ENCODE measurements at regions not wholly inside any gene's neighbourhood (a gene's known extent, or its start where the extent isn't known, plus 50 kb on each side); places are given as distances from the start of the nearest gene placed in this dataset.

DNA sequence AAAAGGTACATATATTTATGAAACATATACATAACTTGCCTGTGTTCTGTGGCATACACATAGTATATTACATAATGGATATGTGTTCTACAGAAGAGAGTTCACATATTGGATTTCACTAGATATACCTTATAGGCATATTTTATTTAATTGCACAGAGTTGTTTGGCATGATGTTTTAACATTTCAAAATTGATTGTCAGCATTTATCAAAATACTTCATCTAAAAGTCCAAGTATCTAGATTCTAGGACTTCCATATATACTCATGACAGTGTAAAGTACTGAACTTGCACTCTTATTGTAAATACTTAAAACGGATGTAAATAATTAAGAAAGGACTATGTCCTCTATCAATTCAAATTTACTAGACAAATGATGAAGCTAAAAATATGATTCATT, 995.3 kb upstream of the LRRTM1 start:
- H3K27ac ChIP-seq (ENCODE audit: low read depth, low read length): no peak overlapping the region
- H3K4me3 ChIP-seq (ENCODE audit: low read length): no peak overlapping the region
- H3K9me2 ChIP-seq (replicated peaks; ENCODE audit: control insufficient read depth, low read length): no peaks in the 10 kb centered on the region
- H4K20me1 ChIP-seq (ENCODE audit: control insufficient read depth, insufficient read depth, low read depth, low read length): no peaks in the 10 kb centered on the region
- no peaks in the 10 kb centered on the region for H3K27me3 ChIP-seq (ENCODE audit: control insufficient read depth, low read length)
- TF ChIP-seq EZH2phosphoT487 (IDR thresholded peaks at IDR 0.05; ENCODE audit: borderline replicate concordance, low read length) (no peak), CTCF (IDR thresholded peaks at IDR 0.05; ENCODE audit: low read depth, low read length, poor library complexity, severe bottlenecking) (no peak)
- H3K4me2 ChIP-seq (ENCODE audit: low read length): no peak overlapping the region
- no peaks in the 10 kb centered on the region for H3K9me3 ChIP-seq (ENCODE audit: control insufficient read depth, insufficient read depth, low read length)
- H3K36me3 ChIP-seq (ENCODE audit: control insufficient read depth, low read length): no peaks in the 10 kb centered on the region
- H3K4me1 ChIP-seq (ENCODE audit: control insufficient read depth, low read length): no peaks in the 10 kb centered on the region
- no peaks in the 10 kb centered on the region for H3F3A ChIP-seq (ENCODE audit: control insufficient read depth, insufficient read depth)
- H3K79me2 ChIP-seq (ENCODE audit: control insufficient read depth, low read length): no peaks in the 10 kb centered on the region

GRCh38 chr2:81290846-81291245, 986.3 kb upstream of the LRRTM1 start:
- Histone ChIP-seq H4K20me1 (ENCODE audit: control insufficient read depth, insufficient read depth, low read depth, low read length) (no peaks in the 10 kb centered on the region), H3K27ac (ENCODE audit: low read depth, low read length) (no peak overlapping the region), H3F3A (ENCODE audit: control insufficient read depth, insufficient read depth) (no peaks in the 10 kb centered on the region), H3K79me2 (ENCODE audit: control insufficient read depth, low read length) (no peaks in the 10 kb centered on the region), H3K4me2 (ENCODE audit: low read length) (no peak overlapping the region), H3K36me3 (ENCODE audit: control insufficient read depth, low read length) (no peaks in the 10 kb centered on the region), H3K4me3 (ENCODE audit: low read length) (no peak overlapping the region), H3K9me3 (ENCODE audit: control insufficient read depth, insufficient read depth, low read length) (no peaks in the 10 kb centered on the region), H3K4me1 (ENCODE audit: control insufficient read depth, low read length) (no peaks in the 10 kb centered on the region), H3K9me2 (replicated peaks; ENCODE audit: control insufficient read depth, low read length) (no peaks in the 10 kb centered on the region), H3K27me3 (ENCODE audit: control insufficient read depth, low read length) (no peaks in the 10 kb centered on the region)
- no peak for TF ChIP-seq CTCF (IDR thresholded peaks at IDR 0.05; ENCODE audit: low read depth, low read length, poor library complexity, severe bottlenecking)
- no peak for TF ChIP-seq EZH2phosphoT487 (IDR thresholded peaks at IDR 0.05; ENCODE audit: borderline replicate concordance, low read length)

- H3K4me1 ChIP-seq (ENCODE audit: control insufficient read depth, low read length): no peaks in the 10 kb centered on the region
- no peaks in the 10 kb centered on the region for H3K9me3 ChIP-seq (ENCODE audit: control insufficient read depth, insufficient read depth, low read length)
- H3K9me2 ChIP-seq (replicated peaks; ENCODE audit: control insufficient read depth, low read length): no peaks in the 10 kb centered on the region
- H3K27ac ChIP-seq (ENCODE audit: low read depth, low read length): no peak overlapping the region
- H3K4me3 ChIP-seq (ENCODE audit: low read length): no peak overlapping the region
- TF ChIP-seq CTCF (IDR thresholded peaks at IDR 0.05; ENCODE audit: low read depth, low read length, poor library complexity, severe bottlenecking) (no peak), EZH2phosphoT487 (IDR thresholded peaks at IDR 0.05; ENCODE audit: borderline replicate concordance, low read length) (no peak)
- H3K36me3 ChIP-seq (ENCODE audit: control insufficient read depth, low read length): no peaks in the 10 kb centered on the region
- H3K27me3 ChIP-seq (ENCODE audit: control insufficient read depth, low read length): no peaks in the 10 kb centered on the region
- no peaks in the 10 kb centered on the region for H4K20me1 ChIP-seq (ENCODE audit: control insufficient read depth, insufficient read depth, low read depth, low read length)
- no peaks in the 10 kb centered on the region for H3F3A ChIP-seq (ENCODE audit: control insufficient read depth, insufficient read depth)
- H3K4me2 ChIP-seq (ENCODE audit: low read length): no peak overlapping the region
- no peaks in the 10 kb centered on the region for H3K79me2 ChIP-seq (ENCODE audit: control insufficient read depth, low read length)
Observed at GRCh38 chr2:81283081-81283480, 978.5 kb upstream of the LRRTM1 start.

All from DOHH2 (cell line).